GM18867 (cell line): ENCODE measurements at regions not wholly inside any gene's neighbourhood (a gene's known extent, or its start where the extent isn't known, plus 50 kb on each side); places are given as distances from the start of the nearest gene placed in this dataset.
A peak's percentile ranks its signal among the peaks of the same experiment; 100 is the strongest.
"Not testable (repeated sequence)": the region's sequence is repeated elsewhere in the genome, so short reads cannot be mapped to it uniquely, and the experiment has no call there.

Experiments used
- ATAC-seq: cut with Tn5 transposase; IDR thresholded peaks from one replicate; pipeline ENCODE4 v1.9.1; 2021; ENCODE audit warnings: mild to moderate bottlenecking, moderate library complexity; ENCODE audit not compliant: unreplicated experiment

DNA sequence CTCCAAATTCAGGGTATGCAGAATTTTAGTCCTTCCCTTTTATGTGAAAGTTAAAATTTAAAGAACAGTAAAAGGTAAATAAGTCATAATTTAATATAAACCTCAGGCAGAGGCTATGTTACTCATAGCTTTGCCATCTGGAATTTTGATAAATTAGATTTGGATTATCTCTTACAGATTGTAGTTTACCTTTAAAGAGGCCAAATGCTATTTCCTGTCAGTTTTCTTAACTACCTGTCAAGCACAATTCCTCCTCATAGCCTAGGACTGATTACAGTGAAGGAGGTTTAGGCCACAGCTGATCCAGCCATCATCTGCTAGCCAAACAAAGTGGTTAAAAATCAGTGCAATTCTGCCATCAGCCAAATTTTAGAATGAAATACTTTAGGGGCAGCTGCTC lies 128.1 kb downstream of the MFAP3L start:
- no peak for ATAC-seq

DNA sequence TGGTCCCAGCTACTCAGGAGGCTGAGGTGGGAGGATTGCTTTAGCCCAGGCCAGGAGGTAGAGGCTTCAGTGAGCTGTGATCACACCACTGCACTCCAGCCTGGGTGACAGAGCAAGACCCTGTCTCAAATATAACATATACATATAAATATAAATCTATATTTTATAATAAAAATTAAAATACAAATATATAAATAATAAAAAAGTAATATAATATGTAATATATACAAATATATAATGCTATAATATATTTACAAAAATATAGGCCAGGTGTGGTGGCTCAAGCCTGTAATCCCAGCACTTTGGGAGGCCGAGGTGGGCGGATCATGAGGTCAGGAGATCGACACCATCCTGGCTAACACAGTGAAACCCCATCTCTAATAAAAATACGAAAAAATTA lies 131.4 kb downstream of the MFAP3L start:
- ATAC-seq: not testable (repeated sequence)

DNA sequence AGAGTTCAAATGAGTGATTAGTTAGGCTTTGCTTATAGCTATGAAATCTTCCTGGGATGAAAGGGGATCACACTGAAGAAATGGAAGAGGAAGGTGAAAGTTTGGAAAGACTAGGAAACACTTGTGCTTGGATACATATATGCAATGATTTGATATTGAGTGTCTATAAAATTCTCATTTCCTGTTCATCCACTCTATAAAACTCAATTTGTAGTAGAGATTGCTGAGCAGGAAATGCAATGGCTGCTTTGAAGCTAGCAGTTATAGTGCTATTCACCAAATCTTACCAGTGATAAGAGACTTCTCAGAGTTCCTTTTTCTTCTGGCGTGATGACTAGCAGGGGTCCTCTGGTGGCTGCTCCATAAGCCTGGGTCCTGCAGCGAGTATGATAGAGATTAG lies 128.1 kb upstream of the HPF1 start:
- no peak for ATAC-seq

DNA sequence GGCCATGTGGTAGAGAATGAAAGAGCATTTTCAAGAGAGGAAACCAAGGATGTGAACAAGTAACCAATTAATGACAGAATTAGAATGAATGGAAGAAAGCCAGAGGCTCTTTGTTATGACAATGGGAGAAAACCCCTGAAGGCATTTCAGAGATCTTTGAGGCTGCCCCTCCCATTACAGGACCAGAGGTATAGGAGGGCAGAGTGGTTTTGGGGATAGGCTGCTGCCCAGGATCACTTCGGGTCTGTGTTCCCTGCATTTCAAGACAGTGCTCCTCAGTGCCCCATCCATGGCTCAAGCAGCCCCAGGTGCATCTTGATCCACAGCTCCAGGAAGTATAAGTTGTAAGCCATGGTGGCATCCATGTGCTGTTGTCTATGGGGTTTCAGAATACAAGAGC lies 124.0 kb upstream of the HPF1 start:
- ATAC-seq: no peak

DNA sequence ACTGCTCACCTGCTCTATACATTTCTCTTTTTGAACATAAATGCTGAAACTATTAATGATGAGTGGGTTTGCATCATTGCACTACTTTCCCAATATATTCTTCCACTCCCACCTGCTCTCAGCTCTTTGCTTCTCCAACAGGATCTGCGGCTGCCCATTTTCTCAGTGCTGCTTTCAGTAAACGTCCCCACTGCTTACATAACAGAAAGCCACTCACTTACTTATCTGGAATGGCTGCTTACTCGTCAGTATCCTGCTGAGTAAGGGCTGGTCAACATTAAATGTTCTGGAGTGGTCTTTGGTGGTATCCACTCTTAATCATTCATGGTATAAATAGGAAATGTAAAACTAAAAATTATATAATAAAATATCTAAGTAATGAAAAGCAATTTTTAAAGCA lies 112.8 kb upstream of the HPF1 start:
- no peak for ATAC-seq

DNA sequence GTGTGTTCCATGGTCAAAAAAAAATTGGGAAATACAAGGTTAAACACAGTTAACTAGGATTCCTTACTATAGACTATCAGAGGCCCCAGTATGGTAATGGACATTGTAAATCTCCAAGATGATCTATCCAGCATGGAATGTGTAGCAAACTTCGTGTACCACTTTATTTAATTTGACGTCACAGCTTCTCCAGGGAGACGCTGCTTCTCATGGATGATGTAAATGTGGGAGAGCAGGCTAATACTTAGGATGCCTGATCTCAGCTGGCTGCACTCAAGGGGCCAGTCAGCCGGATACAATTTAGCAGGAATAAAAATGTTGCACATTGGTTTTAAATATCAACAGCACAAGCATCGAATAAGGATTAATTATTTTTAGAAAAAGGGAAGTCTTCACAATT lies 111.7 kb upstream of the HPF1 start:
- ATAC-seq: no peak

DNA sequence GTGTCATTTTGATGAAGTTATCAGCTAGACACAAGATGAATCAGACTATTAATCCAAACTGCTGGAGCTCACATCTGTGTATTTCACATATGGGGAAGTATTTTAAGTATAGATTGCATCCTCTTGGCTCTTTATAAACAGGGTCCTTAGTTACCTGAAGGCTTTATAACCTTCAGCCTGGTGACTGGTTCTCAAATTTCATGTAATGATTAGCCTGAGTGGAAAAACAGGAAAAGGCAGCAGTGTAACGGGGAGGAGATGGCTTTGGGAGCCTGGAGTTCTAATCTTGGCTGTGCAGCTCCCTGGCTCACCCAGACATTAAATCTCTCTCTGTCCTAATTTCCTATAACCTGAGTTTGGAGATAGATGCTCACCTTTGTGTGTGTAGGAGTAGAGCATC lies 103.8 kb upstream of the HPF1 start:
- ATAC-seq: no peak

DNA sequence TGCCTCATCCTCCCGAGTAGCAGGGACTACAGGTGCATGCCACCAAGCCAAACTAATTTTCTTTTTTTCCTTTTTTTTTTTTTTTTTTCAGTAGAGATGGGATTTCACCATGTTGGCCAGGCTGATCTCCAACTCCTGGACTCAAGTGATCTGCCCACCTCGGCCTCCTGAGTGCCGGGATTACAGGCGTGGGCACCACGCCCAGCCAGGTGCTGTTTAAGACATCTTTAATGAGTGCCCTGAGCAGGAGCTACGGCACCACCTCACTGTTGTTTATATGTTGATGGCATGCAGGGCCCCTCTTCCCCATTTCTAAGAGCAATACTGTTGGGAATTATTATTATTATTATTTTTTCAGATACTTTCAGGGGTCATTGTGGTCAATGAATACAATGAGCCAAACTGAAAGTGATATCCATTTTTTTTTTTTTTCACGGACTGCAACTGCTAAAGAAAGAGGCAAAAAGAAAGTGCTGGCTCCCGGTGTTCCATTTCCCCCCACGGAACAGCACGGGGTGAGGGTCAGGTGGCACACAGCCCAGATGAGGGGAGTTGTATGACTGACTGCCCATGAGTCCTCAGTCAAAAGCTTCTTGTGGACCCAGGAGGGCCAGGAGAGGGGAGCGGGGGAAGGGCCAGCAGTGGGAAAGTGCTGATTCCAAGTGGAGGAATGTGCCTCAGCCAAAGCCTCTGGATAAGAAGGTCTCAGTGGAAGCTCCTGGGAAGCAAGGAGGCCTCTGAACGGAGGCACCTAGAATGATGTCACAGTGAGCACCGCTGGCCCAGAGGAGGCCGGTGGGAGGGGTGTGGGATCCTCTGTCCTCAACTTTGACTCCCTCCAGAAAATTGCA lies 101.8 kb upstream of the HPF1 start:
- ATAC-seq: no peak

DNA sequence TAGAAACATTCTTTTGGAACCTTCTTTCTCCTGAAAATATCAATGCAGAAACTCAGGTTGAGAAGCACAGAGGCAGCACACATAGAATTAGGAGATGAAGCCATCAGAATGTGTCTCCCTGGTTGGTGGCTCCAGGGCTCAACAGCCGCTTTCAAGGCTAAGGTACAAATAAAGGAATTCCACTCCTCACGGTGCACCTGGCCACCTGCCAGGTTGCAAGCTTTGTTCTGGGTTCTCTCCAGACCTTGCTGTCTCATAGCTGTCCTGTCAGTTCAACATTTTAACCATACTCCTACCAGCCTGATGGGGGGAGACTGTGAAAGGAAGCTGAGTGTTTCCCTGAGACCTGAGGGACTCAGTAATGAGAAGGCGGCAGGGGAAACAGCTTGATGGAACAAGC lies 96.3 kb upstream of the HPF1 start:
- no peak for ATAC-seq

DNA sequence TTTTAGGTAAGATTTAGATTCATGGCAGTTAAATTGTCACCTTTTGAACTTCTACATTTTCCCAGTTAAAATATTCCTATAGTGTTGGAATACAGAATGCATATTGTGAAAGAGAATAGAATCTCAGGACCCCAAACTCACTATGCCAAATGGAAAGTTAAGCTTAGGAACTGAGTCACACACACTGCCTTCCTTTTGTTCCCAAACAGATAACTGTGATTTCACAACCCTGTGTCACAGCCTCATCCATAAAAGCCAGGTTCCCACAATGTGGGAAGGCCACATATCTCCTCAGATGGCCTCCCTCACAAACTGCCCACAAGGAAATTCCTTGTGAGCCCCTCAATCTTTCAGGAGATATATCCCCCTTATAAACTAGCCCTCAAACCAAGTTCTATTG lies 94.7 kb upstream of the HPF1 start:
- no peak for ATAC-seq

DNA sequence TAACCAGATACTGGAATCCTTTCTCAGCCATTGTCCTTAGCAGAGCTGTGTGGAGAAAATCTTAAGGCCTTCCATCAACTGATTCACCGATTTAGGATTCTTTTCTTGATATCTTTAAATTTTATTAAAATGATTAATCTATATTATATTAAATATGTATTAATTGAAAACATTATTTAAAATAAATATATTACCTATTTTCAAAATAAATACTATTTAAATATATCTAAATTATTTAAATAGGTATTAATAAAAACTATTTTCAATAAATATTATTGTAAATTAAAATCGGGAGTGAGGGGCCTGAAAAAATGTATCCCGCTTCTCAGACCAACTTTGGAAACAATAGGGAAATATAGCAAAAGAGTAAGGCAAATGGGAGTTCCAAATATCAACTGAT lies 94.0 kb upstream of the HPF1 start:
- no peak for ATAC-seq

DNA sequence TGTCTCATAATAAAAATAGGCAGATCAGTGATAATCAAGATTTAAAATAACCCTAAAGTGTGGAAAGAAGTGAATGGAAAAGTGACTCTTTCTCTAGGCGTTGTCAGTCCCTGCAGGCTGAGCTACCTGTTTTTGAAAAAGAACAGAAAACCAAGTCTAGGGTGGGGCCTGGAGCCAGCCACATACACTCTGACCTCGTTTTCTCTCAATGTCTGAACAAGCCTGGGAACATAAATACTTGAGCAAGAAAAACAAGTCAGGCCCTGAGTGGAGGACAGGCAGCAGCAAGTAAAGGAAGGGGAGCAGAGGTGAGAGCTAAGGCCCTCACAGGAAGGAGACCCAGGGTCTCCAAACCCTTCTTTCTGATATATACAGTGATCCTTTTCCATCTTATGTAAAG lies 91.7 kb upstream of the HPF1 start:
- ATAC-seq: no peak

DNA sequence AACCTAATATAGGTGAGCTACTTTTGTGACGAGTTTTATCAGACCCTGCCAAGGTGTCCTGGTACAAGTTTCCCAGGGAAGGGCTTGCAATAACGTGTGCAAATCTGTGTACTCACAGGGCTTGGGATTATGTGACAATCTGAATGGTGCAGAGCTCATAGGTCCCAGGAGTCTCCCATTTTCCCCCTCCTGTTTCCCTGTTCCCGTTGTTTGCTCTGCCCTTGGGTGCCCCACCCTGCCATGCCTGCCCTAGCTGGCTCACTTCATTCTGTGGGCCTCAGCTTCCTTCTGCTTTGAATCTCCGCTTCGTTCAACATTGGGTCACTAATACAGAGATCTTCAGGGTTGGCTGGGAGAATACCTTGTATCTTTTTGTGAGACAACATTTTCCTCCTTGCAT lies 90.3 kb upstream of the HPF1 start:
- ATAC-seq: no peak

DNA sequence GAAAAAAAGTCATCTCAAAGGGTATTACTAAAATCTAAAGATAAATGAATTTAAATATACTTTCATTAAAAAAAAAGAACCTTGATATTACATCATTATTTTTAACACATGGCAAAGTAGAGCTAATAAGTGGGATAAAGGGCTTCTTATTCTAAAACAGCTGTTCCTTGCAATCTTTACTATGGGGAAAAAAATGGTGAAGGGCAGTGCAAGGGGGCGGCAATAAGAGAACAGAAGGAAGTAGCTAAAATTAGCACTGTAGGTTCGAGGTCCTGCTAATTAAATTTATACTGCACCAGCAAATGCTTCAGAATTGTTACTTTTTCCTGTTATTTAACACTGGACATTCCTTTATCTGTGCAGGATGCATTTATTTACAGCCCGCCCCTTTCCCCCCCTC lies 89.4 kb upstream of the HPF1 start:
- ATAC-seq: no peak

DNA sequence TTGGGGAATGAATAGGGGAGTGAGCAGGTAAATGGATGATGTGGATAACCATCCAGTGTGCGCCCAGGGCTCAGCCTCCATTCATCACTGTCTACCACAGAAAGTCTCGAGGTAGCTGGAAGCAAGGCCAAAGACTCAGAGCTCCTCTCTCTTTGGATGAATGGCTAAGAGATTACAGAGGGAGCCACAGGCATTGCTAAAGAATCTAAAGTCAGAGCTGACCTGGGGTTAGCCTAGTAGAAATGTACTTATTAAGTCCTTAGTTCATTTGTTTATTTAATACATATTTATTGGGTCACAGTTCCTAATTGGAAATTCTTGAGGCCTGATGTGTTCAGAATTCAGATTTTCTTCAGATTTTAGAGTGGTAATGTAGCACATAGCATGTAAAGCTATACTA lies 88.7 kb upstream of the HPF1 start:
- ATAC-seq: no peak

DNA sequence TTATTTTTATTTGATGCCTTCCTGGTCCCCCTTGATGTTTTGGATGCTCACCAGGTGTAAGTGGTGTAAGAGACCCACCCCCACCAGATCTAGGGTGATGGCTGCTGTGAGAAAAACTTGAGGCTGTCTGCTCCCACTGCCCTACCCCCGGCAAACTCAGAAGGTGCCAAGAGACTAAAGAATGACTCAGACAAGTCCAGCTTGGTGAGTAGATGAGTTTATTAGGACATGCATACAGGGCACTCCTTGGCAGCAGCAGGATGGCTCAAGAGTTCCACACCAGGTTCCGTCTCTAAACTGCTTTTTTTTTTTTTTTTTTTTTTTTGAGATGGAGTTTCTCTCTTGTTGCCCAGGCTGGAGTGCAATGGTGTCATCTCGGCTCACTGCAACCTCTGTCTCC lies 84.0 kb upstream of the HPF1 start:
- no peak for ATAC-seq

DNA sequence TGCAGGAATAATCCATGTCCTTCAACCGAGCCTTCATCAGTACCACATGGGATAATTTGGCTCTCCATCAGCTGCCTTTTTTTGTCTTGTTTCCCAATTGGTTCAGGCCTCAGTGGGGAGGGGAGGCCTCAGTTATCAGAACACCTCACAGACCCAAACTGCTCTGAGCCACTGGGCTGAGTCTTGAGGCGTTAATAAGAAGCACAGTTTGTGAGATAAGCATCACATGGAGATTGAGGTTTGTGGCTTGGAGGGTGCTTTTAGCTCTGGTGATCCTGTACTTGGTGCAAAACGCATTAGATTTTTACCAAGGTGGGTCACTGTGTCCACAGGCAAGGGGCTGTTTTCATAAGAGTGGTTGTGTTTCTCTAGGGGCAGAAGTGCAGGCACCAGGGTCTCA lies 82.8 kb upstream of the HPF1 start:
- no peak for ATAC-seq

DNA sequence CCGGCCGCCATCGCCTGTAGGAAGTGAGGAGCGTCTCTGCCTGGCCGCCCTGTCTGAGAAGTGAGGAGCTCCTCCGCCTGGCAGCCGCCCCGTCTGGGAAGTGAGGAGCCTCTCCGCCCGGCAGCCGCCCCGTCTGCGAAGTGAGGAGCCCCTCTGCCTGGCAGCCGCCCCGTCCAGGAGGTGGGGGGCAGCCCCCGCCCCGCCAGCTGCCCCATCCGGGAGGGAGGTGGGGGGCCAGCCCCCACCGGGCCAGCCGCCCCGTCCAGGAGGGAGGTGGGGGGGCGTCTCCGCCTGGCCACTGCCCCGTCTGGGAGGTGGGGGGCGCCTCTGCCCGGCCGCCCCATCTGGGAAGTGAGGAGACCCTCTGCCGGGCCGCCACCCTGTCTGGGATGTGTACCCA lies 70.6 kb upstream of the HPF1 start:
- not testable (repeated sequence) for ATAC-seq

DNA sequence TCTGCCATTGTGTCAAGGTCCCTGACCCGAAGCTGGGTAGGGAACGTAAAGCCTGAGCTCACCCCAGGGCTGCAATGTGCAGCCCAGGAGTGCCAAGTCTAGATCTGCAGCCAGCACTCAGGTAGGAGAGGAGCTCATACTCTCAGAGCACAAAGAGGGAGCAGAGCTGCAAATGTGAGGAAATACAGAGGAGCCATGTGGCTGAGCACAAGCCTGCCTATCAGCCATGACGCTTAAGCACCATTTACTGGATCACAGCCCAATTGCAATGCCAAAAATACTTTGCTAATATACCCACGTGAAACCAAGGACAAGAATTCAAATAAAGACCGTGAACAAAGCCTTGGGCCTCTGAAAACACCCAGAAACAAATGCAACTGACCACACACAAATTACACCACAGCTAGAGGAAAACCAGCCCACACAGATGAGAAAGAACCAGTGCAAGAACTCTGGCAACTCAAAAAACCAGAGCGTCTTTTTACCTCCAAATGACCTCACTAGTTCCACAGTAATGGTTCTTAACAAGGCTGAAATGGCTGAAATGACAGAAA lies 69.0 kb upstream of the HPF1 start:
- peak; percentile 41 for ATAC-seq

DNA sequence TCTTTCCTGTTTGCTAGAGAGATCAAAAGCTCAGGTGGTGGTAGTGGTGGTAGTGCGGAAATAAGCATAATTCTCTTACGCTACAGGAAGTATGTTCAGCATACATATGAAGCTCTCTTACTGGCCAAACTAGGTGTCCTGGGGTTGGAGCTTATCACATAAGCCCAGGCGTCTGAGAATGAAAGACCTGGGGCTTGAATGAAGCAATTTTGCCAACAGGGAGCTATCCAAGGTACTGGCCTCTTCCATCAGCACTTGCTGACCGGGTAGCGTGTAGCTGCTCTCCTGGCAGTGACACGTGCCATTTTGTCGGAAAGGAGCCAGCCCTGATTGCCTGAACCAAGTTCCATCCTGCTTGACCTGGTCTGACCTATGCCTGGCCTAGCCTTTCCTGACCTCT lies 65.9 kb upstream of the HPF1 start:
- ATAC-seq: no peak

DNA sequence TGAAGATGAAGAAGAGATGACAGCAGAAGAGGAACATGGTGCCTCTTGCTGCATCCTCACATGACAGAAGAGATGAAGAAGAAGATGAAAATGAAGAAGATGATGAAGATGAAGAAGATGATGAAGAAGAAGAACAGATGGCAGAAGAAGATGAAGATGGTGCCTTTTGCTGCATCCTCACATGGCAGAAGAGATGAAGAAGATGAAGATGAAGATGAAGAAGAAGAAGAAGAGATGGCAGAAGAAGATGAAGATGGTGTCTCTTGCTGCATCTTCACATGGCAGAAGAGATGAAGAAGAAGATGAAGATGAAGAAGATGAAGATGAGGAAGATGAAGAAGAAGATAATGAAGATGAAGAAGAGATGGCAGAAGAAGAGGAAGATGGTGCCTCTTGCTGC lies 63.7 kb upstream of the HPF1 start:
- ATAC-seq: no peak

DNA sequence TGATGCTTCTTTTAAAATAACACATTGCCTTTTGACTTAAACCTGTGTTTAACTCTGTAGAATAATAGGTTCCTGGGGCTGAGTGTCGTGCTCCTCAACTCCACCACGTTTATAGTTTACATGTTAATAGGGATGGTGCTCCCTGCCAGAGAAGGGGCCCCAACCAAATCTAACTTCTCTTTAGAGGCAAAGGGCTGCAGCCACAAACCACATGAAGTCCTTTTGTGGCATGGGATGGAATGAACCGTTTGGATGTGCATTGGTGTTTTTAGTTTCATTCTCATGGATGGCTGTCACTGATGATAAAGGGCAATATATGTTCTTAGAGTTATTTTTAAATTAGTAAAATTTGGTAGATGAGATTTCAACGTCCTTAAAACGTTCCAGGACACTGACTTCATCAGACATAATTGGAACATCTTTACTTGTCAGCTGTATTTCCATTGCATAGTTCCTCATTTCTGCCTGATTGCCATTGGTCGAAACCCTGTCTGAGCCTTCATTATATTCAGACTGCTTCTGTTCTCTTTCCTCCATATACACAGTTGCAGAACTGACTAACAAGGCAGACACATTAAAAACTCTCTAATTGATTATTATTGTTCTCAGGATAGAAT lies 60.4 kb upstream of the HPF1 start:
- ATAC-seq: no peak

DNA sequence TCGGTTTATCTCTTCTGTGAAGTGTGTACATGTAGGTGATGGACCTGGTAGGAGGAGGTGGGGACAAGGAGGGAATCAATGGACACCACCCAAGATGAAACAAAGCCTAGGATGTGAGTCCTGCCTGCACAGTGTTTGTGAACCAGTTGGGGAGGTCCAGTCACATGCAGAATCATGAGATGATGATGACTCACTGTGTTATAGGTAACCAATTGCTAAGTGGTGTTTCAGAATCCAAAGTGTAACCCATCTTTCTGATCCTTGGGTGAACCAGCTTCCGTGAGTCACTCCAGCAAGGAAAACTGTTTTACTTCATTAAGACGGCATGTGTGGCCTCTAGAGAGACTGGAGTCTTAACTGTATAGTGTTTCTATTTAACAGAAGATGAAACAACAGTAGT lies 57.9 kb upstream of the HPF1 start:
- no peak for ATAC-seq
